GM12873 (cell line): ENCODE measurements at regions not wholly inside any gene's neighbourhood (a gene's known extent, or its start where the extent isn't known, plus 50 kb on each side); places are given as distances from the start of the nearest gene placed in this dataset.

Experiments used
- TF ChIP-seq, protein P1 (sequence below): IDR thresholded peaks from 2 replicates; pipeline ENCODE4 v1.5.1; 2012; ENCODE audit warnings: low read depth, mild to moderate bottlenecking, moderate library complexity, low read length, control low read depth; ENCODE audit not compliant: insufficient read depth; ENCODE audit errors: missing control alignments

DNA sequence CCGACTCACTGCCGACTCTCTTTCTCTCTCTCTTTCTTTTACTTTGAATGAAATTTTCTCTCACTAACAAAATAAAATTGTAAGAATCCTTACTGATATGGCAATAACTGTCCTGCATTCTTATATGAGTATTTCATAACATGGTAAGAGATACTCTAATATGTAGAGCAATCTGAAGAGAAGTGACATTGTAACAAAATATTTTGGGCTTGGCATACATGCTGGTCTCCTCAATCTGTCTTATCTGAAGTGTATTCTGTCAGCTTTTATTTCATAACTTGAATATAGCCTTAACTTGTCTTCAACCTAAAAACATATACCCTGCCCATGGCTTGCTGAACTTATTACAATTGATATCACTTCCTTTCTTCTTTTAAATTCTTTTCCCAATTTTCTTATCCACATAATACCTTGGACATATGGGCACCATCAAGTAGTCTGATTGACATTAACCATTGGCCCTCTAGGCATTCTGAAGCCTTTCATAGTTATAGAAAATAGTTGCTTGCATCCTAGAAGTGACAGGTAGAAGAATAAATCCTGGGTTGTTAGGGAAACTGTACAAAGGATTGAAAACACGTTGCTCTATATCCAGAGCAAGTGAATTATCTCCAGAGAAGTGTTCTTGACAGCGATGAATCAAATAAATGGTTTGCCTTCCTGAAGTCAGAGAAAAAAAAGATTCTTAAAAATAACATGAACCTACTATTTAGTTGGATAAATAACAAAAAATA is 537.6 kb upstream of the TYRP1 start:
- TF ChIP-seq, protein P1, sequence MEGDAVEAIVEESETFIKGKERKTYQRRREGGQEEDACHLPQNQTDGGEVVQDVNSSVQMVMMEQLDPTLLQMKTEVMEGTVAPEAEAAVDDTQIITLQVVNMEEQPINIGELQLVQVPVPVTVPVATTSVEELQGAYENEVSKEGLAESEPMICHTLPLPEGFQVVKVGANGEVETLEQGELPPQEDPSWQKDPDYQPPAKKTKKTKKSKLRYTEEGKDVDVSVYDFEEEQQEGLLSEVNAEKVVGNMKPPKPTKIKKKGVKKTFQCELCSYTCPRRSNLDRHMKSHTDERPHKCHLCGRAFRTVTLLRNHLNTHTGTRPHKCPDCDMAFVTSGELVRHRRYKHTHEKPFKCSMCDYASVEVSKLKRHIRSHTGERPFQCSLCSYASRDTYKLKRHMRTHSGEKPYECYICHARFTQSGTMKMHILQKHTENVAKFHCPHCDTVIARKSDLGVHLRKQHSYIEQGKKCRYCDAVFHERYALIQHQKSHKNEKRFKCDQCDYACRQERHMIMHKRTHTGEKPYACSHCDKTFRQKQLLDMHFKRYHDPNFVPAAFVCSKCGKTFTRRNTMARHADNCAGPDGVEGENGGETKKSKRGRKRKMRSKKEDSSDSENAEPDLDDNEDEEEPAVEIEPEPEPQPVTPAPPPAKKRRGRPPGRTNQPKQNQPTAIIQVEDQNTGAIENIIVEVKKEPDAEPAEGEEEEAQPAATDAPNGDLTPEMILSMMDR = no peak

DNA sequence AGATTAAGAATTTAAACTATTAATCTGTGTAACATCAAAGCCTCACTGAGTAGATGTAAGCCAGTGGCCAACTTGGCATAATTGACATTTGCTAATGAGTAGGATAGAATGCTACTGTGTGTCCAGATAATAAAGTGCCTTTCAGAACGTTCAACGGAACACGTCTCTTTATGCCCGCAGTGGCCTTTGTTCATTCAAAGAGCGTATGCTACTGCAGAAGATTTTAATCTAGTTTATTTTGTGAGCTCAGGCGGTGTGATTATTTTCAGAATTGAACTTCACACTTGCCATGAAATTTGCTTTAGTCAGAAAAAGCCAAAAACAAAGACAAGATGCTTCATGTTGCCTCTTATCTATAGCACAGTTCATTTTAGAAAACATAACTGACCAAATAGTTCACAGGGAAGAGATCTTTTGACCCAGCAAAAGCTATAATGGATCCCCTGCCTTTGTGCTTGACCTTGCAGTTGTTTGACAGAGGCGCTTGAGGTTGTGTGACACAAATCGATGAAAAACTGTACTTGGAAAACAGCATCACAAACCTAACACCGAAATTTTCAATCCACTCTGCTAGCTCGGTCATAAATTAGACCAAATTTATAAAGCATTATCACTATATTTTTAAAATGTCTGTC is 530.9 kb upstream of the TYRP1 start:
- TF ChIP-seq, protein P1 = no peak

DNA sequence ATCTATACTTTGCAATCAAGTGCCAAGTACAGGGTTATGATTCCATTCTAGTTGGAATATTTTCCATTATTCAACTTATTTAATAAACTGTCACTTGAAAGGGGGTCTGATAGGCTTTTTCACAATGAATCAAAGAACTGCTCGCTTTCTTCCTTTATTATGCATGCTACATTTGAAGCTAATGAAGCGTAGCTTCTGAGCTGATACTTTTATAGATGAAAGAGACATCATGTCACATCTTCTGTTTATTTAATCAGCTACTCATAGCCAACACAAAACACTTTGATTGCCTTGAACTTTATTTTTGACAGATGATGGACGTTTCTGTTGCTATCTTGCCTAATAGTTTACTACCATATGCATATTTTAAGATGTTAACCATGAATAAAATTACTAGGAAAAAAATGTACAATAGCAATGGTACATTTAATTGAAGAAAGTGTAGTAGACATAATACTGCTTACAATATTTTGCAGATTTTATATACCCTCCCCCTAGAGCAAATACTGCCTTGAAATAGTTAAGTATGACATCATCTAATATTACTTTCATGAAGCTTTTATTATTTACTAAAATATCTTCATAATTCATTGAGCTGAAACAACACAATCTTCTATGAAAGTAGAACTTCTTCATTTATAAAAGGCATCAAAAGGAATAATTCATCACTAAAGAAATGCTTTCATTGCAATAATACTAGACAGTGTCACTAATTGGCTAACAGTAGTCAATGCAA is 529.3 kb upstream of the TYRP1 start:
- TF ChIP-seq, protein P1 = no peak

DNA sequence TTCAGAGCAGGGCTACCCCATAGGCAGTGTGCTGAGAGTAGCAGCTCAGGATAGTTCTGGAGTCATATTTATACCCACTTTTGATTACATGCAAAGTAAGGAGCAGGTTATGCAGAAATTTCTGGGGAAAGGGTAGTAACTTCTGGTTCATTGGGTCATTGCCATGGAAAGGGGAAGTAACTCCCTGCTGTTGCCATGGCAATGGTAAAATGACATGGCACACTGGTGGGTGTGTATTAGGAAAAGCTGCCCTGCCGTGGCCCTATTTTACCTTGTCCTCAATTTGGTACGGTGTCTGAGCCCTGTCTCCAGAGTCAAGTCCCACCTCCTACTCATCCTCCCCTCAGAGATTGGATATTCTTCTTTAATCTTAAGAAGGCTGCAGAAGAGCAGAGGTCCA is 526.7 kb upstream of the TYRP1 start:
- TF ChIP-seq, protein P1 = no peak

DNA sequence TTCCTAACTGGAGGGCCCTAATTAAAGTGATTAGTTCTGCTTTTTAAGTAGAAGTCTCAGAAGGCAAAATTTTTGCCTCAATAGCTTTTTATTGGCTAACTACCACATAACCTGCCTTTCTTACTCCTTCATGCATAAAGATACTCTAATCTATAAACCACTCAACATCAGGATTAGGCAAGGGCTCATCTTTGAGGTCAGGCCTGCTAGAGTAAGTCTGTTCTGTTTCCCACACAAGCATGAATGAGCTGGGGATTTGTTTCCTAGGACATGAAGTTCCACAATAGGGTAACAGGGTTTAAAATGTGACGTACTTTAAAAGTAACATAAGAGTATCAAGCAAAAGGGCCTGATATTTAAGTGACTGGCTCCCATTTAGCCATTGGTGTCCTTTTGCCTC is 522.7 kb upstream of the TYRP1 start:
- TF ChIP-seq, protein P1 = no peak

DNA sequence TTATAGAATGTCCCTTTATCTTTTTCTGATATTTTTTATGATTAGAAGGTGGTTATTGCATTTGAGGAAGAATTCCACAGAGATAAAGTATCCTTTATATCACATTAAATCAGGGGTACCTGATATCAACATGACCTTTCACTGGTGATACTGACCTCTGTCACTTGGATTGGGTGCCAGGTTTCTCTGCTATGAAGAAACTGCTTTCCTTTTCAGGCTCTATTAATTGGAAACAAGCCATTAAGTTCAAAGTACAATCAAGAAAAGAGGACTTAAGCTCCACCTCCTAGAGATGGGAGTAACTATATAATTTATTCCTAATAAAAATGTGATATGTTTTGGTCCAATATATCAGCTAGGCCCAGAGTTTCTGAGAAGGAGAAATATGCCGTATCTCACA is 514.6 kb upstream of the TYRP1 start:
- TF ChIP-seq, protein P1 = no peak

DNA sequence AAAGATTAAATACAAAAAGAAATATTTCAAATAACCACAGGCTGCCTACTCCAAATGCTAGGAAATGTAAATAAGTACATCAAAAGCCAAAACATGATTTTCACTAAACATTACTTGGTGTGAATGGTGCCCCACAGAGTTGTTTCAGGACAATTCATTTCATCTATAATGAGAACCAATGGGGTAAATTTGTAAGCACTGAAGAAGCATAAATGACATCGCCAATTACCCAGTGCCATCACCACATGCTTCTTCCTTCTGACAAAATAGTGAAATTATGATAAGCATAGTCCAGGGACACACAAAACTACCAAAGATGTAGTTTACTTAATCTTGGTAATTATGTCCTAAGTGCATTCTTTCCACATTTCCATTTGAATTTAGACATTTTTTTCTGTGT is 510.4 kb upstream of the TYRP1 start:
- TF ChIP-seq, protein P1 = no peak
